ENCODE measurements at regions not wholly inside any gene's neighbourhood (a gene's known extent, or its start where the extent isn't known, plus 50 kb on each side); places are given as distances from the start of the nearest gene placed in this dataset.
"Not testable (repeated sequence)": the region's sequence is repeated elsewhere in the genome, so short reads cannot be mapped to it uniquely, and the experiment has no call there.

DNA sequence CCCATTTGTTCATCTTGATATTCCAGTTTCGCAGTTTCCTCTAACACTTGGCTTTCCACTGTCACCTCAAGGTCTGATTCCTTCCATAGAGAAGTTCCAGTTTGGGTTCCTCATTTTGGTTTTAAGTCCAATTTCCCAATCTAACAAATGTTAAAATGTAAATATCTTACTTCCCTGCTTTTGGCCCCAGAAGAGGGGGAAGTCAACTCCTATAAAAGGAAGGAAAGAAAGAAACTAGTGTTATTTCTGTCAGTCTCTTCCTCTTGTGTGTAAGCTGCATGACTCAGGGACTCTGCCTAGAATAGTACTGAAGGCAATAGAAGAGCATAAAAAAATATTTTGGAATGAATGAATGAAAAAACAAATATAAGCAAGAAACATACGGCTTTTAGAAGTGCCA, 127.5 kb upstream of the CCNG1 start:
- Histone ChIP-seq H3K4me1 (no peaks in the 10 kb centered on the region), H3K9me3 (peaks cover 0 to 16% (median 0%) of the 10 kb centered on the region in 3 donors), H3K36me3 (no peaks in the 10 kb centered on the region), H3K4me3 (no peak overlapping the region), H3K27me3 (no peaks in the 10 kb centered on the region), H3K27ac (no peak overlapping the region)
- WGBS, 2 donors (ENCODE audit: low coverage in 1 of 2) = 75 to 83% methylated on average over 2 of the region's 2 CpGs
- no peak for TF ChIP-seq EP300 (IDR thresholded peaks at IDR 0.05)
- ATAC-seq = no peak

DNA sequence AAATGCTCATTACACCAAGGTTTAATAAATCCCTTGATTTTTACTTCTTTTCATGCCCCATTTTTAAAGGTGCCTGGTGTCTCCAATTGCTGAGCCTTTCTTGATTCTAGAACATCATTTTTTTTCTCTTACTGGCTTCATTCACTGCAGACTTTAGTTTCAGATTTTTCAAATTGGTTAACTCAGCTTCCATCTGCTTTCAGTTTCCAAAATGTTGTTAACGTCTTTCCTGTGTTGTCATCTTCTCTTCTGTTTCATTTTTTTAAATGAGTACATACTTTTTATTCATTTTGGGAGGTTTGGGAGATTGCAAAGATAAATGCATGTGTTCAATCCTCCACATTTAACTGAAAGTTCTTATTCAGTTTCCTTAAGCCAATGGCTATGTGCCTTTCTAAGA, 126.4 kb upstream of the CCNG1 start:
- Histone ChIP-seq H3K27ac (no peak overlapping the region), H3K36me3 (no peaks in the 10 kb centered on the region), H3K4me3 (no peak overlapping the region), H3K27me3 (no peaks in the 10 kb centered on the region), H3K4me1 (no peaks in the 10 kb centered on the region), H3K9me3 (peaks cover 0 to 16% (median 0%) of the 10 kb centered on the region in 3 donors)
- no peak for ATAC-seq
- WGBS, 2 donors (ENCODE audit: low coverage in 1 of 2) = 18 to 63% methylated on average over 1 of the region's 1 CpG
- TF ChIP-seq POLR2AphosphoS5 (IDR thresholded peaks at IDR 0.05) = no peak
- TF ChIP-seq POLR2A (IDR thresholded peaks at IDR 0.05) = no peak
- TF ChIP-seq EP300 (IDR thresholded peaks at IDR 0.05) = no peak
- TF ChIP-seq, protein P1, sequence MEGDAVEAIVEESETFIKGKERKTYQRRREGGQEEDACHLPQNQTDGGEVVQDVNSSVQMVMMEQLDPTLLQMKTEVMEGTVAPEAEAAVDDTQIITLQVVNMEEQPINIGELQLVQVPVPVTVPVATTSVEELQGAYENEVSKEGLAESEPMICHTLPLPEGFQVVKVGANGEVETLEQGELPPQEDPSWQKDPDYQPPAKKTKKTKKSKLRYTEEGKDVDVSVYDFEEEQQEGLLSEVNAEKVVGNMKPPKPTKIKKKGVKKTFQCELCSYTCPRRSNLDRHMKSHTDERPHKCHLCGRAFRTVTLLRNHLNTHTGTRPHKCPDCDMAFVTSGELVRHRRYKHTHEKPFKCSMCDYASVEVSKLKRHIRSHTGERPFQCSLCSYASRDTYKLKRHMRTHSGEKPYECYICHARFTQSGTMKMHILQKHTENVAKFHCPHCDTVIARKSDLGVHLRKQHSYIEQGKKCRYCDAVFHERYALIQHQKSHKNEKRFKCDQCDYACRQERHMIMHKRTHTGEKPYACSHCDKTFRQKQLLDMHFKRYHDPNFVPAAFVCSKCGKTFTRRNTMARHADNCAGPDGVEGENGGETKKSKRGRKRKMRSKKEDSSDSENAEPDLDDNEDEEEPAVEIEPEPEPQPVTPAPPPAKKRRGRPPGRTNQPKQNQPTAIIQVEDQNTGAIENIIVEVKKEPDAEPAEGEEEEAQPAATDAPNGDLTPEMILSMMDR (IDR thresholded peaks at IDR 0.05) = no peak

DNA sequence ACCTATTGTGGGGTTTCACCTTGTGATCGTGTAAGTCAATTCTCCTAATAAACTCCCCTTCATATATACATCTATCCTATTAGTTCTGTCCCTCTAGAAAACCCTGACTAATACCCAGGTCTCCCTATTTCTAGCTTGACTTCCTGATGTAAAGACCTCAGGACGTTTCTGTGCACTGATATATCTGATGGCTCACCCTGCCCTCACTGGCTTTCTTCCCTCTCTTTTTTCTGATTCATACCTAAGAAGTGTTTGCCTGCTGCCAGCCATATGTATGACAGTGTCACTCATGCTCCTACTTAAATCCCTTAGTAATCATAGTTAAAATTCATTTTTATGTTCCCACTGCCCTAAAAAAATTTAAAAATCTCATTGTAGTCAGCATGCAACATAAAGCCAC, 124.8 kb upstream of the CCNG1 start:
- Histone ChIP-seq H3K9me3 (peaks cover 0 to 16% (median 0%) of the 10 kb centered on the region in 3 donors), H3K4me1 (no peaks in the 10 kb centered on the region), H3K27me3 (no peaks in the 10 kb centered on the region), H3K4me3 (no peak overlapping the region), H3K36me3 (no peaks in the 10 kb centered on the region), H3K27ac (no peak overlapping the region)
- 48 to 64% methylated on average over 2 of the region's 2 CpGs for WGBS, 2 donors (ENCODE audit: low coverage in 1 of 2)
- TF ChIP-seq POLR2AphosphoS5 (IDR thresholded peaks at IDR 0.05) (no peak), EP300 (IDR thresholded peaks at IDR 0.05) (no peak), POLR2A (IDR thresholded peaks at IDR 0.05) (no peak)
- TF ChIP-seq, protein P1 (IDR thresholded peaks at IDR 0.05) = no peak
- ATAC-seq = no peak

DNA sequence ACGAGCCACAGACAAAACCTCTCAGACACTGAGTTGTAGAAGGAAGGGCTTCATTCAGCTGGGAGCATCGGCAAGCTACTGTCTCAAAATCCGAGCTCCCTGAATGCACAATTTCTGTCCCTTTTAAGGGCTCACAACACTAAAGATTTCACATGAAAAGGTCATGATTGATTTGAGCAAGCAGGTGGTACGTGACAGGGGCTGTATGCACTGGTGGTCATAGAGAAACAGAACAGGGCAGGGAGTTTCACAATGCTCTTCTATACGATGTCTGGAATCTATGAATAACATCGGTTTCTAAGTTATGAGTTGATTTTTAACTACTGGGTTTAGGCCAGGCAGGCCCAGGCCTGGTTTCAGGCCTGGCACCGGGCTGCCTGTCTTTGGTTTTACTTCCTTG, 124.3 kb upstream of the CCNG1 start:
- not testable (repeated sequence) for H3K27ac ChIP-seq
- 59 to 68% methylated on average over 5 to 6 of the region's 7 CpGs for WGBS, 2 donors (ENCODE audit: low coverage in 1 of 2)

DNA sequence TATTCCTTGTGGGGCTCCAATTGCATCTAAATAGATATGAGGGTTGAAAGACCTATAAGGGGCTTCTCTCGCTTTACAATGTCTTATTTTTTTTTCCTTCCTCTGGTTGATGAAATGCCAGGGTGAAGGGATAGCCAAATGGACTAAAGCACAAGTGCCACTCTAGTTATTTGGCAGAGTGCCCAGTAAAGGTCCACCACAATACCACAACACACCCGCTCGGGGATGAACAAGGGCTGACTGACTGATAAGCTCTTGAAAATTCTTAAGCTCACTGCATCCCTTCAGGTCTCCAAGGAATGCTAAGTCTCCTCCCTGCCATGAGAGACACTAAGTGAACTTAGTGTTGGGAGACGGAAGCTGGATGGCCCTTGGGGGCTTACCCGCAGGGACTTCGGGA, 121.0 kb upstream of the CCNG1 start:
- H3K9me3 ChIP-seq = peaks cover 0 to 16% (median 0%) of the 10 kb centered on the region in 3 donors
- not testable (repeated sequence) for H3K27me3 ChIP-seq, H3K27ac ChIP-seq, ATAC-seq, H3K4me1 ChIP-seq, H3K36me3 ChIP-seq, H3K4me3 ChIP-seq
- WGBS, 2 donors (ENCODE audit: low coverage in 1 of 2) = 77 to 78% methylated on average over 3 to 5 of the region's 6 CpGs

More for the DNA sequence above, 124.3 kb upstream of the CCNG1 start:
- not testable (repeated sequence) for H3K36me3 ChIP-seq, ATAC-seq, H3K4me3 ChIP-seq, H3K4me1 ChIP-seq, H3K27me3 ChIP-seq
- peaks cover 0 to 16% (median 0%) of the 10 kb centered on the region in 3 donors for H3K9me3 ChIP-seq

DNA sequence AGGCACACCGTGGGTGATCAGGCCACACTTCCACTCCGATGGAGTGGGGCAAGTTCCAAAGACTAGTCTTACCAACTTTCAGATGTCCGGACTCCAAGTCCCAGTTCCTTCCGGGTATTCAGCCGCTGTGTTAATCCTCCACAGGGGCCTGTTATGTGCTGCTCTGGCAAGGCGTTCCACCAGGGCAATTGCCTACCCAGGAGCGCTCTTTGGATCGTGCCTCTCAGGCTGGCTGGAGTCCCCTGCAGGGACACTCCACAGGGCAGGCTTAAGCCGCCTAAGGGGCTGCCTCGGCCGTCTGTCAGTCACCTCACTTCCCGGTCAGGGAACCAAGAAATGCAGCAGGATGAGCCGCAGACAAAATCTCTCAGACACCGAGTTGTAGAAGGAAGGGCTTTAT, 118.7 kb upstream of the CCNG1 start:
- H3K4me3 ChIP-seq = no peak overlapping the region
- no peak overlapping the region for H3K27ac ChIP-seq
- no peaks in the 10 kb centered on the region for H3K4me1 ChIP-seq
- WGBS, 2 donors (ENCODE audit: low coverage in 1 of 2) = 100% methylated on average over 1 to 2 of the region's 14 CpGs
- no peaks in the 10 kb centered on the region for H3K36me3 ChIP-seq
- no peaks in the 10 kb centered on the region for H3K27me3 ChIP-seq
- no peak for ATAC-seq
- TF ChIP-seq POLR2A (IDR thresholded peaks at IDR 0.05) (no peak), EP300 (IDR thresholded peaks at IDR 0.05) (no peak), POLR2AphosphoS5 (IDR thresholded peaks at IDR 0.05) (no peak)
- TF ChIP-seq, protein P1 (IDR thresholded peaks at IDR 0.05) = no peak
- peaks cover 0 to 2% (median 0%) of the 10 kb centered on the region in 3 donors for H3K9me3 ChIP-seq

DNA sequence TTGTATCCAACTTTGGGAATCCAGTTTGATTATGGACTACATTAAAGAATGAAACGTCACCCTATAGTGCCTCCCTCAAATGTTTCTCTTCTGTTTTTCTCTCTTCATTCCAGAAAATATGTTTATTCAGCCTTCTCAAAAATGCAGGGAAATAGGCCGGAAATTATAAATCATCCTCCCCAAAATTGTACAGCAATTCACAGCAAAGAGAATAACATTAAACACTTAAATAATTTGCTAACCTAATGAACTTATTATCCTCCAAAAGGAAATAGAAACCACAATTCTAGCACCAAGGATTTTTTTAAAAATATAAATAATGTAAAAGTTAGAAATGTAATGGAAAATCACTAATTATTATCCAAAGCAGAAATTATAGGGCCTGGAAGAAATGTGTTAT, 115.9 kb upstream of the CCNG1 start:
- Histone ChIP-seq H3K27ac (no peak overlapping the region), H3K9me3 (no peaks in the 10 kb centered on the region), H3K27me3 (no peaks in the 10 kb centered on the region), H3K36me3 (no peaks in the 10 kb centered on the region), H3K4me3 (no peak overlapping the region), H3K4me1 (no peaks in the 10 kb centered on the region)
- no peak for TF ChIP-seq POLR2A (IDR thresholded peaks at IDR 0.05)
- TF ChIP-seq, protein P1 (IDR thresholded peaks at IDR 0.05) = no peak
- WGBS, 2 donors (ENCODE audit: low coverage in 1 of 2) = 46 to 71% methylated on average over 2 of the region's 2 CpGs
- ATAC-seq = no peak
